HCT116 (cell line): ENCODE measurements at regions not wholly inside any gene's neighbourhood (a gene's known extent, or its start where the extent isn't known, plus 50 kb on each side); places are given as distances from the start of the nearest gene placed in this dataset.

Experiments used
- ATAC-seq: fragments of 200-7000 bp; cut with Tn5 transposase; 2 replicates; pipeline ENCODE4 v1.9.1; 2020; ENCODE audit warnings: mild to moderate bottlenecking, moderate library complexity
- BruUV-seq: library from RNA; stranded (reverse); fragments of 400-500 nt; replicated peaks from 2 replicates; lab custom pipeline; 2021; lab: Mats Ljungman, UMichigan
- CTCF ChIA-PET: fragments of 300-600 bp; sonication (Branson Sonifier 250); formaldehyde crosslinking; loops from one replicate; lab custom pipeline; 2021; ENCODE audit warnings: antibody characterized with exemption; lab: Charles Lee
- POLR2A ChIA-PET: fragments of 300-600, 350-600 bp; sonication (Branson Sonifier 250); formaldehyde crosslinking; loops from one replicate; lab custom pipeline; 2021; ENCODE audit warnings: antibody characterized with exemption; lab: Charles Lee
- RAD21 ChIA-PET, 2 experiments: fragments of 300-600 bp; sonication (Branson Sonifier 250); formaldehyde crosslinking; loops; one replicate each; lab custom pipeline; 2023; ENCODE audit warnings: low total read pairs in 2 of 2; ENCODE audit not compliant: uncharacterized antibody in 2 of 2, unreplicated experiment in 2 of 2, low non-redundant PET in 1 of 2; lab: Charles Lee
- DNase-seq: peaks from one replicate; pipeline ENCODE4 v3.0.0-alpha.2; 2010; ENCODE audit warnings: low read depth, low spot score
- H2AFZ ChIP-seq: fragments of 200-600 bp; shearing (Covaris generic), sonication (generic); 2 replicates; pipeline ENCODE4 v1.6.1; 2017; ENCODE audit warnings: low read depth, mixed run types, mixed read lengths, antibody characterized with exemption, low read length; ENCODE audit not compliant: poor library complexity, severe bottlenecking
- H3K27ac ChIP-seq: 2 replicates; pipeline ENCODE4 v1.5.1; 2012; ENCODE audit warnings: low read depth, low read length
- H3K27me3 ChIP-seq: fragments of 200-600 bp; sonication (generic); 2 replicates; pipeline ENCODE4 v1.6.1; 2016; ENCODE audit warnings: mixed run types, low read length, mixed read lengths; ENCODE audit not compliant: insufficient read depth
- H3K36me3 ChIP-seq, 2 experiments: fragments of 200-500 bp in 1 of 2; fragments of 200-600 bp in 1 of 2; sonication (Bioruptor generic) in 1 of 2; sonication (generic) in 1 of 2; 2 replicates each; pipeline versions ENCODE4 v1.5.1 to v1.6.1; 2014 to 2016; ENCODE audit warnings: low read length in 2 of 2, inconsistent platforms in 1 of 2, mixed read lengths in 1 of 2, mixed run types in 1 of 2; ENCODE audit not compliant: insufficient read depth in 2 of 2, control insufficient read depth in 1 of 2
- H3K4me1 ChIP-seq, 2 experiments: fragments of 200-600 bp in 1 of 2; sonication (generic) in 1 of 2; 2 replicates each; pipeline versions ENCODE4 v1.5.1 to v1.6.1; 2012 to 2017; ENCODE audit warnings: low read length in 2 of 2, inconsistent platforms in 1 of 2, mild to moderate bottlenecking in 1 of 2, mixed read lengths in 1 of 2, mixed run types in 1 of 2, moderate library complexity in 1 of 2; ENCODE audit not compliant: insufficient read depth in 2 of 2, control insufficient read depth in 1 of 2
- H3K4me2 ChIP-seq: fragments of 200-600 bp; sonication (generic); 2 replicates; pipeline ENCODE4 v1.6.1; 2017; ENCODE audit warnings: mixed run types, low read length, mixed read lengths
- H3K4me3 ChIP-seq, 2 experiments: fragments of 200-600 bp in 1 of 2; sonication (generic) in 1 of 2; replicated peaks in 1 of 2; 2 replicates each; pipeline ENCODE4 v1.5.1; 2011 to 2016; ENCODE audit warnings: low read length in 2 of 2, control low read depth in 1 of 2, low read depth in 1 of 2, mild to moderate bottlenecking in 1 of 2, mixed read lengths in 1 of 2, mixed run types in 1 of 2
- H3K79me2 ChIP-seq: fragments of 200-600 bp; sonication (generic); 2 replicates; pipeline ENCODE4 v1.6.1; 2017; ENCODE audit warnings: mild to moderate bottlenecking, mixed run types, low read length, moderate library complexity, mixed read lengths; ENCODE audit not compliant: insufficient read depth
- H3K9ac ChIP-seq: fragments of 200-600 bp; sonication (generic); 2 replicates; pipeline ENCODE4 v1.6.1; 2016; ENCODE audit warnings: low read length, mixed read lengths
- H3K9me2 ChIP-seq: fragments of 200-600 bp; sonication (generic), shearing (Covaris generic); 2 replicates; pipeline ENCODE4 v1.6.1; 2017; ENCODE audit warnings: mixed run types, mild to moderate bottlenecking, moderate library complexity; ENCODE audit not compliant: insufficient read depth
- H3K9me3 ChIP-seq, 2 experiments: fragments of 200-500 bp in 1 of 2; fragments of 200-600 bp in 1 of 2; sonication (Bioruptor generic) in 1 of 2; sonication (generic) in 1 of 2; 2 replicates each; pipeline ENCODE4 v1.6.1; 2014 to 2017; ENCODE audit warnings: low read length in 2 of 2, mixed read lengths in 2 of 2, inconsistent platforms in 1 of 2, low read depth in 1 of 2, mild to moderate bottlenecking in 1 of 2, mixed run types in 1 of 2, moderate library complexity in 1 of 2; ENCODE audit not compliant: control insufficient read depth in 1 of 2, insufficient read depth in 1 of 2
- H4K20me1 ChIP-seq: fragments of 200-600 bp; sonication (generic), shearing (Covaris generic); 2 replicates; pipeline ENCODE4 v1.6.1; 2017; ENCODE audit warnings: mixed run types, mild to moderate bottlenecking, moderate library complexity; ENCODE audit not compliant: insufficient read depth
- CTCF ChIP-seq, 3 experiments: fragments of 200-600 bp in 1 of 3; sonication (generic) in 1 of 3; IDR thresholded peaks in 2 of 3; conservative IDR thresholded peaks in 1 of 3; 2 replicates each; pipeline ENCODE4 v1.5.1; 2012 to 2017; ENCODE audit warnings: low read depth in 2 of 3, low read length in 2 of 3, antibody characterized with exemption in 1 of 3, borderline replicate concordance in 1 of 3, control low read depth in 1 of 3, mild to moderate bottlenecking in 1 of 3, mixed read lengths in 1 of 3, mixed run types in 1 of 3, moderate library complexity in 1 of 3; ENCODE audit not compliant: insufficient read depth in 1 of 3
- EZH2 ChIP-seq: fragments of 200-600 bp; sonication (generic); IDR thresholded peaks from 2 replicates; pipeline ENCODE4 v1.6.1; 2017; ENCODE audit warnings: antibody characterized with exemption, mixed run types
- EZH2phosphoT487 ChIP-seq: fragments of 200-600 bp; IDR thresholded peaks from 2 replicates; pipeline ENCODE4 v1.6.1; 2018; ENCODE audit warnings: antibody characterized with exemption, borderline replicate concordance
- FOSL1 ChIP-seq: IDR thresholded peaks from 2 replicates; pipeline ENCODE4 v1.6.1; 2012; ENCODE audit warnings: low read depth
- JUND ChIP-seq: IDR thresholded peaks from 2 replicates; pipeline ENCODE4 v1.6.1; 2012
- POLR2A ChIP-seq: IDR thresholded peaks from 2 replicates; pipeline ENCODE4 v1.7.0; 2011; ENCODE audit warnings: borderline replicate concordance; ENCODE audit not compliant: insufficient read depth, insufficient read length; ENCODE audit errors: extremely low read depth
- POLR2AphosphoS5 ChIP-seq: IDR thresholded peaks from 2 replicates; pipeline ENCODE4 v1.6.1; 2011; ENCODE audit warnings: mild to moderate bottlenecking, low read depth, low read length, moderate library complexity
- RAD21 ChIP-seq: IDR thresholded peaks from 2 replicates; pipeline ENCODE4 v1.6.1; 2012; ENCODE audit warnings: low read depth, mild to moderate bottlenecking
- REST ChIP-seq: IDR thresholded peaks from 2 replicates; pipeline ENCODE4 v1.6.1; 2012; ENCODE audit warnings: low read depth
- SIN3A ChIP-seq: IDR thresholded peaks from 2 replicates; pipeline ENCODE4 v1.6.1; 2012; ENCODE audit warnings: low read depth
- TCF7L2 ChIP-seq: IDR thresholded peaks from 2 replicates; pipeline ENCODE4 v1.7.0; 2011; ENCODE audit warnings: borderline replicate concordance, inconsistent platforms; ENCODE audit not compliant: insufficient read depth, insufficient read length; ENCODE audit errors: extremely low read depth
- YY1 ChIP-seq: IDR thresholded peaks from 2 replicates; pipeline ENCODE4 v1.6.1; 2011; ENCODE audit warnings: low read length, low read depth, moderate library complexity, mild to moderate bottlenecking; ENCODE audit not compliant: insufficient replicate concordance; ENCODE audit errors: extremely low read depth
- intact Hi-C: fragments of 100-400 bp; cut with micrococcal nuclease; formaldehyde crosslinking; loops from 2 replicates; pipeline ENCODE4 v1.10.0; 2022
- TF ChIP-seq, protein P1 (sequence below): IDR thresholded peaks from 2 replicates; pipeline ENCODE4 v1.6.1; 2012

GRCh38 chr11:80958361-80958760, 1517.5 kb upstream of the TENM4 start (continued):
- no peak for TF ChIP-seq CTCF (IDR thresholded peaks at IDR 0.05 in 2 of 3, conservative IDR thresholded peaks at IDR 0.05 in 1 of 3; ENCODE audit: borderline replicate concordance in 1 of 3, insufficient read depth in 1 of 3, low read depth in 2 of 3, low read length in 2 of 3)

DNA sequence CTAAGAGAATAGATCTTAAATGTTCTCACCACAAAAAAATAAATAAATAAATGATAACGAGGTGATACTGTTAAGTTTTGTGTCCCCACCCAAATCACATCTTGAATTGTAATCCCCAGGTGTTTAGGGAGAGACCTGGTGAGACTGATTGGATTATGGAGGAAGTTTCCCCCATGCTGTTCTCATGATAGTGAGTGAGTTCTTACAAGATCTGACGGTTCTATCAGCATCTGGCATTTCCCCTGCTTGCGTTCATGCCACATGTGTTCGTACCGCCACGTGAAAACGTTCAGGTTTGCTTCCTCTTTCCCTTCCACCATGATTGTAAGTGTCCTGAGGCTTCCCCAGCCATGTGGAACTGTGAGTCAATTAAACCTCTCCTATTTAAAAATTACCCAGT, 1514.8 kb upstream of the TENM4 start:
- CTCF ChIA-PET = no interaction called here
- H4K20me1 ChIP-seq = no peaks in the 10 kb centered on the region
- no peak overlapping the region for H3K4me2 ChIP-seq
- no peak overlapping the region for H3K9ac ChIP-seq
- TF ChIP-seq EZH2phosphoT487 (no peak), JUND (no peak), SIN3A (no peak), POLR2AphosphoS5 (no peak), REST (no peak), FOSL1 (no peak), RAD21 (no peak), YY1 (no peak), EZH2 (no peak), TCF7L2 (no peak), POLR2A (no peak)
- TF ChIP-seq, protein P1, sequence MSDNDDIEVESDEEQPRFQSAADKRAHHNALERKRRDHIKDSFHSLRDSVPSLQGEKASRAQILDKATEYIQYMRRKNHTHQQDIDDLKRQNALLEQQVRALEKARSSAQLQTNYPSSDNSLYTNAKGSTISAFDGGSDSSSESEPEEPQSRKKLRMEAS = no peak
- no peak for DNase-seq
- H3K36me3 ChIP-seq = no peaks in the 10 kb centered on the region
- no peaks in the 10 kb centered on the region for H3K79me2 ChIP-seq
- no TSS peak for BruUV-seq
- H2AFZ ChIP-seq = no peak overlapping the region
- H3K27ac ChIP-seq = no peak overlapping the region
- POLR2A ChIA-PET = no interaction called here
- no peaks in the 10 kb centered on the region for H3K4me1 ChIP-seq
- RAD21 ChIA-PET = no interaction called here
- H3K9me3 ChIP-seq = peaks cover 4 to 10% of the 10 kb centered on the region in 2 experiments; a peak in 2 of 4 replicates
- H3K4me3 ChIP-seq = no peak overlapping the region
- no peaks in the 10 kb centered on the region for H3K27me3 ChIP-seq
- intact Hi-C loops = no loop called here
- no peak for ATAC-seq
- no peaks in the 10 kb centered on the region for H3K9me2 ChIP-seq
